ENCODE measurements at regions not wholly inside any gene's neighbourhood (a gene's known extent, or its start where the extent isn't known, plus 50 kb on each side); places are given as distances from the start of the nearest gene placed in this dataset.

DNA sequence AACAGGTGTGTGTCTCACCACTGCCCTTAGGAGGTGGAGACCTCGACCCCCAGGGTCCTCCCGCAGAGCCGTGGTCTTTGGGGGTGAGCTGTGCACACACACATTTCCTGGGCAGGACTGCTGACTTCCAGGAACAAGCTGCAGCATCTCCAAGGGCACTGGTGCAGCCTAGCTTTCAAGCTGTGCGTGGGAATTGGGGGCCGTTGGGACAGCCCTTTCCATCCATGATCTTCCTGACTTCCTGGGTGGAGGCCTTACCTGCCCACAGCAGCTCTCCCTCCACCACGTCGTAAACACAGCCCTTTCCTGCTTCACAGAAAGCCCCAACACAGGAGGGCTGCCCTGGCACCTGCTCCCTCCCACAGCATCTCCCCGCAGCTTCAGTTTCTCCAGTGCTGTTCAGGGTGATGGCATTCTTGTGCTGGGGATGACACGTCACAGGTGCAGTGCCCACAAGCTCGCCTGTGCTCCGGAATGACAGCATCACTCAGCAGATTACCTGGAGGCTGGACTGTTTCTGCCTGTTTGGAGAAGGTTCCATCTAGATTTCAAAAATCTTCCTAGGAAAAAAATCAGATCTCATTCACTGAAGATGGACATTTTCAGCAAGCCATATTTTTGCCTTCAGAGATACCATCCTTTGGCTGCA is 208.0 kb upstream of the PPP2R2D start:
- TF ChIP-seq, protein P1, sequence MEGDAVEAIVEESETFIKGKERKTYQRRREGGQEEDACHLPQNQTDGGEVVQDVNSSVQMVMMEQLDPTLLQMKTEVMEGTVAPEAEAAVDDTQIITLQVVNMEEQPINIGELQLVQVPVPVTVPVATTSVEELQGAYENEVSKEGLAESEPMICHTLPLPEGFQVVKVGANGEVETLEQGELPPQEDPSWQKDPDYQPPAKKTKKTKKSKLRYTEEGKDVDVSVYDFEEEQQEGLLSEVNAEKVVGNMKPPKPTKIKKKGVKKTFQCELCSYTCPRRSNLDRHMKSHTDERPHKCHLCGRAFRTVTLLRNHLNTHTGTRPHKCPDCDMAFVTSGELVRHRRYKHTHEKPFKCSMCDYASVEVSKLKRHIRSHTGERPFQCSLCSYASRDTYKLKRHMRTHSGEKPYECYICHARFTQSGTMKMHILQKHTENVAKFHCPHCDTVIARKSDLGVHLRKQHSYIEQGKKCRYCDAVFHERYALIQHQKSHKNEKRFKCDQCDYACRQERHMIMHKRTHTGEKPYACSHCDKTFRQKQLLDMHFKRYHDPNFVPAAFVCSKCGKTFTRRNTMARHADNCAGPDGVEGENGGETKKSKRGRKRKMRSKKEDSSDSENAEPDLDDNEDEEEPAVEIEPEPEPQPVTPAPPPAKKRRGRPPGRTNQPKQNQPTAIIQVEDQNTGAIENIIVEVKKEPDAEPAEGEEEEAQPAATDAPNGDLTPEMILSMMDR (IDR thresholded peaks at IDR 0.05): no peak
- TF ChIP-seq POLR2A (IDR thresholded peaks at IDR 0.05): no peak

All from Peyer's patch (tissue), 4 donors.